ENCODE measurements at regions not wholly inside any gene's neighbourhood (a gene's known extent, or its start where the extent isn't known, plus 50 kb on each side); places are given as distances from the start of the nearest gene placed in this dataset.
"Not testable (repeated sequence)": the region's sequence is repeated elsewhere in the genome, so short reads cannot be mapped to it uniquely, and the experiment has no call there.

- no peaks in the 10 kb centered on the region for H3K23me2 ChIP-seq (ENCODE audit: insufficient read length, low read depth, low read length, poor library complexity, severe bottlenecking)
- no peak overlapping the region for H2BK5ac ChIP-seq (ENCODE audit: insufficient read length, low read length)
- no peak overlapping the region for H2BK20ac ChIP-seq (ENCODE audit: low read depth, low read length, poor library complexity, severe bottlenecking)
- H2BK12ac ChIP-seq (ENCODE audit: insufficient read length, low read depth, low read length), result no peak overlapping the region
- no peak overlapping the region for H4K91ac ChIP-seq (ENCODE audit: insufficient read length, low read depth, low read length)
- H3K18ac ChIP-seq (ENCODE audit: insufficient read length, low read depth, low read length), result no peak overlapping the region
- H3K23ac ChIP-seq (ENCODE audit: insufficient read length, low read depth, low read length), result no peak overlapping the region
- H3K27me3 ChIP-seq (ENCODE audit: insufficient read depth, low read length), result peaks cover 18% of the 10 kb centered on the region
- no peak overlapping the region for H4K8ac ChIP-seq (replicated peaks; ENCODE audit: insufficient read length, low read depth, low read length)
- H2BK15ac ChIP-seq (ENCODE audit: low read depth, low read length), result no peak overlapping the region
- no peaks in the 10 kb centered on the region for H3K9me3 ChIP-seq (ENCODE audit: control insufficient read depth, low read depth, low read length)
- H3K4me1 ChIP-seq (ENCODE audit: insufficient read depth, low read length), result no peaks in the 10 kb centered on the region
- no peak for DNase-seq
- Mint-ChIP-seq H3K9me3 (no peaks in the 10 kb centered on the region), H3K27me3 (ENCODE audit: low read depth) (peaks cover 95% of the 10 kb centered on the region), H3K27ac (no peak overlapping the region), H3K36me3 (ENCODE audit: insufficient read depth in 1 of 3, low read depth in 3 of 3) (no peaks in the 10 kb centered on the region), H3K4me1 (peaks cover 0 to 8% of the 10 kb centered on the region in 2 experiments; a peak in 2 of 4 replicates), H3K4me3 (no peak overlapping the region)
- H3K79me2 ChIP-seq (ENCODE audit: insufficient read depth, low read length), result no peaks in the 10 kb centered on the region
- H3K14ac ChIP-seq (ENCODE audit: insufficient read depth, low read length), result no peak overlapping the region
- H2AFZ ChIP-seq (ENCODE audit: low read length), result no peak overlapping the region
- no peak overlapping the region for H3K56ac ChIP-seq (ENCODE audit: insufficient read length, low read depth, low read length)
- no peak overlapping the region for H3K4ac ChIP-seq (ENCODE audit: low read depth, low read length)
- no peaks in the 10 kb centered on the region for H3K79me1 ChIP-seq (ENCODE audit: insufficient read depth, low read depth, low read length, poor library complexity, severe bottlenecking)
- H3K27ac ChIP-seq (ENCODE audit: insufficient read length, low read depth, low read length), result no peak overlapping the region
- no CpG with 5 or more reads among the region's 4 CpGs for WGBS (ENCODE audit: extremely low coverage, insufficient read length, low lambda C conversion rate)
- H4K20me1 ChIP-seq (ENCODE audit: control insufficient read depth, insufficient read depth, insufficient read length), result no peaks in the 10 kb centered on the region
- no peak overlapping the region for H3K9ac ChIP-seq (ENCODE audit: extremely low read depth, insufficient read length, low read length)
- no peak overlapping the region for H2AK5ac ChIP-seq (ENCODE audit: insufficient read length, low read length)
- H3K4me2 ChIP-seq (ENCODE audit: insufficient read depth, insufficient read length, low read length), result no peak overlapping the region
- H4K5ac ChIP-seq (ENCODE audit: insufficient read length, low read depth, low read length), result no peak overlapping the region
- TF ChIP-seq CTCF (conservative IDR thresholded peaks at IDR 0.05), result no peak
- H2BK120ac ChIP-seq (ENCODE audit: low read depth, low read length, poor library complexity, severe bottlenecking), result no peak overlapping the region
- no peak overlapping the region for H3T11ph ChIP-seq (ENCODE audit: low read length)
Observed at GRCh38 chr22:22731374-22731676, 86.9 kb downstream of the GGTLC2 start.

GRCh38 chr22:22733006-22733405 lies 88.6 kb downstream of the GGTLC2 start:
- not testable (repeated sequence) for H3K79me2 ChIP-seq (ENCODE audit: insufficient read depth, low read length); H2AK5ac ChIP-seq (ENCODE audit: insufficient read length, low read length); H3K4ac ChIP-seq (ENCODE audit: low read depth, low read length); H3K36me3 Mint-ChIP-seq (ENCODE audit: insufficient read depth in 1 of 3, low read depth in 3 of 3); H4K91ac ChIP-seq (ENCODE audit: insufficient read length, low read depth, low read length); H3K9me3 Mint-ChIP-seq; H3K23ac ChIP-seq (ENCODE audit: insufficient read length, low read depth, low read length); H3K4me1 Mint-ChIP-seq; H2BK20ac ChIP-seq (ENCODE audit: low read depth, low read length, poor library complexity, severe bottlenecking); H2BK120ac ChIP-seq (ENCODE audit: low read depth, low read length, poor library complexity, severe bottlenecking); H4K5ac ChIP-seq (ENCODE audit: insufficient read length, low read depth, low read length); H3K9me3 ChIP-seq (ENCODE audit: control insufficient read depth, low read depth, low read length); H3K79me1 ChIP-seq (ENCODE audit: insufficient read depth, low read depth, low read length, poor library complexity, severe bottlenecking); H2AFZ ChIP-seq (ENCODE audit: low read length); H3T11ph ChIP-seq (ENCODE audit: low read length); H3K4me1 ChIP-seq (ENCODE audit: insufficient read depth, low read length); H3K23me2 ChIP-seq (ENCODE audit: insufficient read length, low read depth, low read length, poor library complexity, severe bottlenecking); H4K8ac ChIP-seq (replicated peaks; ENCODE audit: insufficient read length, low read depth, low read length); H3K27ac ChIP-seq (ENCODE audit: insufficient read length, low read depth, low read length); H2BK5ac ChIP-seq (ENCODE audit: insufficient read length, low read length); H3K56ac ChIP-seq (ENCODE audit: insufficient read length, low read depth, low read length); H3K4me2 ChIP-seq (ENCODE audit: insufficient read depth, insufficient read length, low read length); H3K27ac Mint-ChIP-seq; H4K20me1 ChIP-seq (ENCODE audit: control insufficient read depth, insufficient read depth, insufficient read length); H2BK12ac ChIP-seq (ENCODE audit: insufficient read length, low read depth, low read length); H3K4me3 Mint-ChIP-seq; H3K14ac ChIP-seq (ENCODE audit: insufficient read depth, low read length); H2BK15ac ChIP-seq (ENCODE audit: low read depth, low read length); DNase-seq; H3K18ac ChIP-seq (ENCODE audit: insufficient read length, low read depth, low read length); H3K9ac ChIP-seq (ENCODE audit: extremely low read depth, insufficient read length, low read length)
- no CpG with 5 or more reads among the region's 2 CpGs for WGBS (ENCODE audit: extremely low coverage, insufficient read length, low lambda C conversion rate)
- H3K27me3 Mint-ChIP-seq (ENCODE audit: low read depth), result peaks cover 96% of the 10 kb centered on the region
- peaks cover 21% of the 10 kb centered on the region for H3K27me3 ChIP-seq (ENCODE audit: insufficient read depth, low read length)
